HL-60 (cell line): ENCODE measurements at regions not wholly inside any gene's neighbourhood (a gene's known extent, or its start where the extent isn't known, plus 50 kb on each side); places are given as distances from the start of the nearest gene placed in this dataset.

Source experiments
- POLR2AphosphoS5 ChIP-seq: IDR thresholded peaks from 2 replicates; pipeline ENCODE4 v1.6.1; 2012; ENCODE audit warnings: low read depth
- TF ChIP-seq, protein P1 (sequence below): IDR thresholded peaks from one replicate; pipeline ENCODE4 v1.5.1; 2011; ENCODE audit warnings: low read length, control low read depth, inconsistent platforms; ENCODE audit not compliant: insufficient read depth

DNA sequence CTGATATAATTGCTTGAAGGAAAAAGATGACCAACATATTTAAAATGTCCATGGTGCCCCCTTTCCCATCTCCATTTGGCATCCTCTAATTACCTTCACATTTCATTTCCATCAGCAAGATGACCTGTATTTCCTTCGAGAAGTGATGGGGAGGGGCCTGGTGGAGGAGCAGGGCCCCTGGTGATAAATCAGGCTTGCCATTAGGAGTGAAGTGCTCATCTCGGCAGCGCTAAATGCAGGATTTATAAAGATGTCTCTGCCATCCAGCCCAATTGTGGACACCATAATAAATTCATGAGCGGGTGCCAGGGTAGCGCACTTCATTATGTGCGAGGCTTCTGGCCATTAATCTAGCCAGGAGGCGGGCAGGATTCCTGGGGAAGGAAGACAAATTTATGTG is 101.5 kb upstream of the IRX6 start:
- no peak for TF ChIP-seq POLR2AphosphoS5
- TF ChIP-seq, protein P1, sequence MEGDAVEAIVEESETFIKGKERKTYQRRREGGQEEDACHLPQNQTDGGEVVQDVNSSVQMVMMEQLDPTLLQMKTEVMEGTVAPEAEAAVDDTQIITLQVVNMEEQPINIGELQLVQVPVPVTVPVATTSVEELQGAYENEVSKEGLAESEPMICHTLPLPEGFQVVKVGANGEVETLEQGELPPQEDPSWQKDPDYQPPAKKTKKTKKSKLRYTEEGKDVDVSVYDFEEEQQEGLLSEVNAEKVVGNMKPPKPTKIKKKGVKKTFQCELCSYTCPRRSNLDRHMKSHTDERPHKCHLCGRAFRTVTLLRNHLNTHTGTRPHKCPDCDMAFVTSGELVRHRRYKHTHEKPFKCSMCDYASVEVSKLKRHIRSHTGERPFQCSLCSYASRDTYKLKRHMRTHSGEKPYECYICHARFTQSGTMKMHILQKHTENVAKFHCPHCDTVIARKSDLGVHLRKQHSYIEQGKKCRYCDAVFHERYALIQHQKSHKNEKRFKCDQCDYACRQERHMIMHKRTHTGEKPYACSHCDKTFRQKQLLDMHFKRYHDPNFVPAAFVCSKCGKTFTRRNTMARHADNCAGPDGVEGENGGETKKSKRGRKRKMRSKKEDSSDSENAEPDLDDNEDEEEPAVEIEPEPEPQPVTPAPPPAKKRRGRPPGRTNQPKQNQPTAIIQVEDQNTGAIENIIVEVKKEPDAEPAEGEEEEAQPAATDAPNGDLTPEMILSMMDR = no peak
